NCI-H526 treated with DMSO at 0.1 percent for 48 hours (cell line): ENCODE measurements at regions not wholly inside any gene's neighbourhood (a gene's known extent, or its start where the extent isn't known, plus 50 kb on each side); places are given as distances from the start of the nearest gene placed in this dataset.

Experiments
- DNase-seq: peaks from one replicate; lab custom pipeline; 2025; lab: John Stamatoyannopoulos, UW

GRCh38 chr18:70662588-70662987, 373.7 kb downstream of the SOCS6 start:
- DNase-seq, result no peak

GRCh38 chr18:70659036-70659925, 370.4 kb downstream of the SOCS6 start:
- no peak for DNase-seq

- no peak for DNase-seq
Observed at GRCh38 chr18:70653671-70654070, 364.8 kb downstream of the SOCS6 start.

- DNase-seq, result no peak
Observed at GRCh38 chr18:70650878-70651277, 362.0 kb downstream of the SOCS6 start.

GRCh38 chr18:70649683-70650082, 360.8 kb downstream of the SOCS6 start:
- DNase-seq, result no peak

GRCh38 chr18:70645971-70646370, 357.1 kb downstream of the SOCS6 start:
- no peak for DNase-seq

- DNase-seq, result no peak
Observed at GRCh38 chr18:70643812-70644211, 355.0 kb downstream of the SOCS6 start.

GRCh38 chr18:70641156-70641775, 352.4 kb downstream of the SOCS6 start:
- DNase-seq, result no peak

GRCh38 chr18:70640336-70640887, 351.6 kb downstream of the SOCS6 start:
- no peak for DNase-seq

- DNase-seq, result no peak
Observed at GRCh38 chr18:70636991-70637390, 348.1 kb downstream of the SOCS6 start.

GRCh38 chr18:70634576-70635147, 345.8 kb downstream of the SOCS6 start:
- no peak for DNase-seq

GRCh38 chr18:70627182-70627802, 338.4 kb downstream of the SOCS6 start:
- DNase-seq, result no peak

GRCh38 chr18:70622622-70623419, 334.0 kb downstream of the SOCS6 start:
- DNase-seq, result no peak

GRCh38 chr18:70621710-70622109, 332.9 kb downstream of the SOCS6 start:
- DNase-seq, result no peak

GRCh38 chr18:70620837-70621612, 332.2 kb downstream of the SOCS6 start:
- no peak for DNase-seq

- DNase-seq, result no peak
Observed at GRCh38 chr18:70617020-70617763, 328.3 kb downstream of the SOCS6 start.

- DNase-seq, result no peak
Observed at GRCh38 chr18:70600225-70600925, 311.5 kb downstream of the SOCS6 start.

- no peak for DNase-seq
Observed at GRCh38 chr18:70598406-70598805, 309.6 kb downstream of the SOCS6 start.

GRCh38 chr18:70582981-70583380, 294.1 kb downstream of the SOCS6 start:
- no peak for DNase-seq
